SK-N-SH (cell line): ENCODE measurements at regions not wholly inside any gene's neighbourhood (a gene's known extent, or its start where the extent isn't known, plus 50 kb on each side); places are given as distances from the start of the nearest gene placed in this dataset.

Experiments used
- CTCF ChIA-PET: fragments of 300-600, 350-600 bp; formaldehyde crosslinking; extraction: SDS; loops from one replicate; lab custom pipeline; 2021; lab: Yijun Ruan, JAX
- POLR2A ChIA-PET: fragments of 350-600 bp; sonication (Branson Sonifier 250); formaldehyde crosslinking; extraction: SDS; loops from one replicate; lab custom pipeline; 2020; ENCODE audit warnings: antibody characterized with exemption, inconsistent platforms; lab: Yijun Ruan, JAX
- DNase-seq: peaks from one replicate; pipeline ENCODE4 v3.0.0; 2012
- H2AFZ ChIP-seq: fragments of 200-600 bp; sonication (generic); 2 replicates; pipeline ENCODE4 v1.8.1; 2016; ENCODE audit warnings: antibody characterized with exemption, mild to moderate bottlenecking, low read depth
- H3F3A ChIP-seq: fragments of 200-600 bp; sonication (generic); replicated peaks from 2 replicates; pipeline ENCODE3; 2016; ENCODE audit warnings: antibody characterized with exemption, mild to moderate bottlenecking; ENCODE audit not compliant: insufficient read depth
- H3K27ac ChIP-seq, 2 experiments: fragments of 200-500 bp in 1 of 2; fragments of 200-600 bp in 1 of 2; sonication (Bioruptor generic) in 1 of 2; sonication (generic), shearing (Covaris generic) in 1 of 2; 2 replicates each; pipeline versions ENCODE4 v1.5.1 to v1.6.1; 2014 to 2016; ENCODE audit warnings: low read depth in 2 of 2, inconsistent platforms in 1 of 2, low read length in 1 of 2, mild to moderate bottlenecking in 1 of 2, mixed read lengths in 1 of 2
- H3K27me3 ChIP-seq: fragments of 200-600 bp; sonication (generic), shearing (Covaris generic); 2 replicates; pipeline ENCODE4 v1.6.1; 2016; ENCODE audit warnings: mixed run types; ENCODE audit not compliant: insufficient read depth
- H3K36me3 ChIP-seq, 2 experiments: fragments of 200-500 bp in 1 of 2; fragments of 200-600 bp in 1 of 2; sonication (Bioruptor generic) in 1 of 2; sonication (generic) in 1 of 2; replicated peaks in 1 of 2; 2 replicates each; pipeline versions ENCODE3 to v1.5.1; 2014 to 2016; ENCODE audit warnings: low read length in 1 of 2, mild to moderate bottlenecking in 1 of 2; ENCODE audit not compliant: insufficient read depth in 2 of 2, control insufficient read depth in 1 of 2
- H3K4me1 ChIP-seq, 2 experiments: fragments of 200-500 bp in 1 of 2; fragments of 200-600 bp in 1 of 2; sonication (Bioruptor generic) in 1 of 2; sonication (generic), shearing (Covaris generic) in 1 of 2; 2 replicates each; pipeline versions ENCODE4 v1.5.1 to v1.6.1; 2014 to 2016; ENCODE audit warnings: low read depth in 1 of 2, low read length in 1 of 2, mixed run types in 1 of 2; ENCODE audit not compliant: insufficient read depth in 2 of 2, control insufficient read depth in 1 of 2
- H3K4me2 ChIP-seq: fragments of 200-600 bp; sonication (generic), shearing (Covaris generic); 2 replicates; pipeline ENCODE4 v1.6.1; 2017; ENCODE audit warnings: mixed run types
- H3K4me3 ChIP-seq, 2 experiments: fragments of 200-500 bp in 1 of 2; fragments of 200-600 bp in 1 of 2; sonication (Bioruptor generic) in 1 of 2; sonication (generic), shearing (Covaris generic) in 1 of 2; 2 replicates each; pipeline versions ENCODE4 v1.5.1 to v1.8.1; 2014 to 2016; ENCODE audit warnings: low read depth in 2 of 2, inconsistent platforms in 1 of 2, low read length in 1 of 2, mild to moderate bottlenecking in 1 of 2, mixed read lengths in 1 of 2, moderate library complexity in 1 of 2
- H3K79me2 ChIP-seq: fragments of 200-600 bp; sonication (generic); 2 replicates; pipeline ENCODE4 v1.8.1; 2017; ENCODE audit warnings: mild to moderate bottlenecking; ENCODE audit not compliant: insufficient read depth
- H3K9ac ChIP-seq: fragments of 200-600 bp; sonication (generic); 2 replicates; pipeline ENCODE4 v1.6.1; 2017; ENCODE audit warnings: mixed run types
- H3K9me2 ChIP-seq: fragments of 200-600 bp; sonication (generic); 2 replicates; pipeline ENCODE4 v1.6.1; 2017; ENCODE audit warnings: mixed run types
- H3K9me3 ChIP-seq: fragments of 200-600 bp; sonication (generic); 2 replicates; pipeline ENCODE4 v1.6.1; 2017; ENCODE audit warnings: mixed run types, mild to moderate bottlenecking, moderate library complexity
- H4K20me1 ChIP-seq: fragments of 200-600 bp; sonication (generic); 2 replicates; pipeline ENCODE4 v1.6.1; 2017; ENCODE audit warnings: mild to moderate bottlenecking, mixed run types; ENCODE audit not compliant: insufficient read depth
- CHD2 ChIP-seq: fragments of 150-350 bp; IDR thresholded peaks from 2 replicates; pipeline ENCODE4 v1.6.1; 2018; ENCODE audit warnings: low read length; ENCODE audit not compliant: partially characterized antibody
- FOSL2 ChIP-seq: IDR thresholded peaks from 2 replicates; pipeline ENCODE4 v1.4.0; 2012; ENCODE audit warnings: low read depth, mild to moderate bottlenecking, moderate library complexity, borderline replicate concordance
- NFIC ChIP-seq: IDR thresholded peaks from 2 replicates; pipeline ENCODE4 v1.4.0; 2012; ENCODE audit warnings: borderline replicate concordance
- POLR2AphosphoS5 ChIP-seq: IDR thresholded peaks from 2 replicates; pipeline ENCODE4 v1.6.1; 2012; ENCODE audit warnings: low read depth, low read length
- RAD21 ChIP-seq: IDR thresholded peaks from 2 replicates; pipeline ENCODE4 v1.6.1; 2012; ENCODE audit warnings: mild to moderate bottlenecking, low read length
- RXRA ChIP-seq: IDR thresholded peaks from 2 replicates; pipeline ENCODE4 v1.4.0; 2012; ENCODE audit warnings: low read depth, mild to moderate bottlenecking, borderline replicate concordance
- TAF1 ChIP-seq: IDR thresholded peaks from 2 replicates; pipeline ENCODE4 v1.6.1; 2012; ENCODE audit warnings: low read depth, mild to moderate bottlenecking, low read length, moderate library complexity, borderline replicate concordance
- WGBS: methylation state at CpG from one replicate; pipeline ENCODE4 v1.1.6; 2017; ENCODE audit warnings: low lambda C conversion rate; 5-methylcytosine and 5-hydroxymethylcytosine counted together
- TF ChIP-seq, protein P1 (sequence below): IDR thresholded peaks from 2 replicates; pipeline ENCODE4 v1.4.0; 2012; ENCODE audit warnings: low read depth, borderline replicate concordance
- TF ChIP-seq, protein P2 (sequence below): fragments of 150-350 bp; IDR thresholded peaks from 2 replicates; pipeline ENCODE4 v1.6.1; 2016; ENCODE audit warnings: mild to moderate bottlenecking, low read depth, low read length
- TF ChIP-seq, protein P3 (sequence below): IDR thresholded peaks from 2 replicates; pipeline ENCODE4; 2012
- TF ChIP-seq, protein P4 (sequence below): IDR thresholded peaks from 2 replicates; pipeline ENCODE4 v1.4.0; 2012; ENCODE audit warnings: low read depth, borderline replicate concordance

DNA sequence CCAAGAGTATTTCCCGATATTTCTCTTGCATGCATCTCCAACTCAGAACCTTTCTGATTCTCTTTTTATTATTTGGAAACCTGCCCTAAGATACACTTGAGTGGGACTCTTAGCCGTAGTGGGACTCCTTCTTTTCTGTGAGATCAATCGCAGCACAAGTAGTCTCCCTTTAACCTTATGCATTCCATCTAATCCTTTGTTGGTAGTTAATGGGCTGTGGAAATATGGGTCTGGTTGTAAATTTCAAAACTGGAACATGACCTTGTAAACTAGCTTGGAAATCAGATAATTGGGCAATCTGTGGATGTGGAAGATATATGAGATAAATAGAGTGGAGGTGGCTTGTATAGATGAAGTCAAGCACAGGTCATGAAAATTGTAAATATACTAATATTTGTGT, 350.0 kb downstream of the NDFIP2 start:
- Histone ChIP-seq H3K79me2 (no peaks in the 10 kb centered on the region), H3K27me3 (no peaks in the 10 kb centered on the region)
- POLR2A ChIA-PET = no interaction called here
- DNase-seq = no peak
- TF ChIP-seq RXRA (no peak), TAF1 (no peak), CHD2 (no peak), POLR2AphosphoS5 (no peak), FOSL2 (no peak), NFIC (no peak), RAD21 (no peak)
- TF ChIP-seq, protein P1, sequence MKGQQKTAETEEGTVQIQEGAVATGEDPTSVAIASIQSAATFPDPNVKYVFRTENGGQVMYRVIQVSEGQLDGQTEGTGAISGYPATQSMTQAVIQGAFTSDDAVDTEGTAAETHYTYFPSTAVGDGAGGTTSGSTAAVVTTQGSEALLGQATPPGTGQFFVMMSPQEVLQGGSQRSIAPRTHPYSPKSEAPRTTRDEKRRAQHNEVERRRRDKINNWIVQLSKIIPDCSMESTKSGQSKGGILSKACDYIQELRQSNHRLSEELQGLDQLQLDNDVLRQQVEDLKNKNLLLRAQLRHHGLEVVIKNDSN = no peak
- TF ChIP-seq, protein P2, sequence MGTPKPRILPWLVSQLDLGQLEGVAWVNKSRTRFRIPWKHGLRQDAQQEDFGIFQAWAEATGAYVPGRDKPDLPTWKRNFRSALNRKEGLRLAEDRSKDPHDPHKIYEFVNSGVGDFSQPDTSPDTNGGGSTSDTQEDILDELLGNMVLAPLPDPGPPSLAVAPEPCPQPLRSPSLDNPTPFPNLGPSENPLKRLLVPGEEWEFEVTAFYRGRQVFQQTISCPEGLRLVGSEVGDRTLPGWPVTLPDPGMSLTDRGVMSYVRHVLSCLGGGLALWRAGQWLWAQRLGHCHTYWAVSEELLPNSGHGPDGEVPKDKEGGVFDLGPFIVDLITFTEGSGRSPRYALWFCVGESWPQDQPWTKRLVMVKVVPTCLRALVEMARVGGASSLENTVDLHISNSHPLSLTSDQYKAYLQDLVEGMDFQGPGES = no peak
- TF ChIP-seq, protein P3, sequence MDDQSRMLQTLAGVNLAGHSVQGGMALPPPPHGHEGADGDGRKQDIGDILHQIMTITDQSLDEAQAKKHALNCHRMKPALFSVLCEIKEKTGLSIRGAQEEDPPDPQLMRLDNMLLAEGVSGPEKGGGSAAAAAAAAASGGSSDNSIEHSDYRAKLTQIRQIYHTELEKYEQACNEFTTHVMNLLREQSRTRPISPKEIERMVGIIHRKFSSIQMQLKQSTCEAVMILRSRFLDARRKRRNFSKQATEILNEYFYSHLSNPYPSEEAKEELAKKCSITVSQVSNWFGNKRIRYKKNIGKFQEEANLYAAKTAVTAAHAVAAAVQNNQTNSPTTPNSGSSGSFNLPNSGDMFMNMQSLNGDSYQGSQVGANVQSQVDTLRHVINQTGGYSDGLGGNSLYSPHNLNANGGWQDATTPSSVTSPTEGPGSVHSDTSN = no peak
- TF ChIP-seq, protein P4, sequence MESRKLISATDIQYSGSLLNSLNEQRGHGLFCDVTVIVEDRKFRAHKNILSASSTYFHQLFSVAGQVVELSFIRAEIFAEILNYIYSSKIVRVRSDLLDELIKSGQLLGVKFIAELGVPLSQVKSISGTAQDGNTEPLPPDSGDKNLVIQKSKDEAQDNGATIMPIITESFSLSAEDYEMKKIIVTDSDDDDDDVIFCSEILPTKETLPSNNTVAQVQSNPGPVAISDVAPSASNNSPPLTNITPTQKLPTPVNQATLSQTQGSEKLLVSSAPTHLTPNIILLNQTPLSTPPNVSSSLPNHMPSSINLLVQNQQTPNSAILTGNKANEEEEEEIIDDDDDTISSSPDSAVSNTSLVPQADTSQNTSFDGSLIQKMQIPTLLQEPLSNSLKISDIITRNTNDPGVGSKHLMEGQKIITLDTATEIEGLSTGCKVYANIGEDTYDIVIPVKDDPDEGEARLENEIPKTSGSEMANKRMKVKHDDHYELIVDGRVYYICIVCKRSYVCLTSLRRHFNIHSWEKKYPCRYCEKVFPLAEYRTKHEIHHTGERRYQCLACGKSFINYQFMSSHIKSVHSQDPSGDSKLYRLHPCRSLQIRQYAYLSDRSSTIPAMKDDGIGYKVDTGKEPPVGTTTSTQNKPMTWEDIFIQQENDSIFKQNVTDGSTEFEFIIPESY = no peak
- TF ChIP-seq, all 33 proteins: peak for 0
- Histone ChIP-seq H3F3A (no peaks in the 10 kb centered on the region), H3K9me2 (no peaks in the 10 kb centered on the region), H3K9me3 (no peaks in the 10 kb centered on the region), H4K20me1 (no peaks in the 10 kb centered on the region), H3K27ac (no peak overlapping the region), H3K9ac (no peak overlapping the region), H3K4me2 (no peak overlapping the region), H3K4me3 (no peak overlapping the region), H3K4me1 (peaks cover 0 to 18% of the 10 kb centered on the region in 2 experiments; a peak in 2 of 4 replicates), H2AFZ (no peak overlapping the region), H3K36me3 (no peaks in the 10 kb centered on the region)
- 93% methylated on average over 3 of the region's 3 CpGs for WGBS
- CTCF ChIA-PET = no interaction called here

DNA sequence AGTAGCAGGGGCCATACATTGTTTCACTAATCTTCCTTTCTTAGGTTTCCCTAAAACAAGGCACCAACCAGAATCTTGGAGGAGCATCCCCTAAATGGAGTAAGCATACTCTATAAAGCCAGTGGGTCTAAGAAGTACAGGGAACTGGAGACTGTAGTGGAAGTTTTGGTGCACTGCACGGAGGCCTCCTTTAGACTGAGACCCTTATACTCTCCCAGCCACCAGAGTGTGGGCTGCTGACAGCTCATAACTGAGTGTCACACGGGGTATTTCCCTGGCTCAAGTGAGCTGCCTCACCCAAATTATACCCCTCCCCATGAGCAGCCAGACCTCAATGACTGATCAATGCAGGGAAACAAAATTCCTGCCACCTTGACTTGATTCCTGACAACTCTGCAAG, 349.5 kb downstream of the NDFIP2 start:
- DNase-seq = no peak
- Histone ChIP-seq H3F3A (no peaks in the 10 kb centered on the region), H3K27me3 (no peaks in the 10 kb centered on the region), H3K36me3 (no peaks in the 10 kb centered on the region), H3K4me1 (peaks cover 0 to 22% of the 10 kb centered on the region in 2 experiments; a peak in 2 of 4 replicates), H4K20me1 (no peaks in the 10 kb centered on the region), H3K9me3 (no peaks in the 10 kb centered on the region), H3K9ac (no peak overlapping the region), H3K79me2 (no peaks in the 10 kb centered on the region), H3K4me2 (no peak overlapping the region), H3K9me2 (no peaks in the 10 kb centered on the region), H3K27ac (no peak overlapping the region), H3K4me3 (no peak overlapping the region), H2AFZ (no peak overlapping the region)
- whole genome bisulfite sequencing = 70% methylated on average over 2 of the region's 2 CpGs
- POLR2A ChIA-PET = no interaction called here
- TF ChIP-seq, protein P2 = no peak
- CTCF ChIA-PET = no interaction called here
